CD4-positive, alpha-beta T cell treated with Interleukin-6 for 4 hours (primary cell): ENCODE measurements at regions not wholly inside any gene's neighbourhood (a gene's known extent, or its start where the extent isn't known, plus 50 kb on each side); places are given as distances from the start of the nearest gene placed in this dataset.

Experiments used
- DNase-seq: peaks from one replicate; pipeline ENCODE4 v3.0.0-alpha.2; 2020; ENCODE audit warnings: mixed read lengths

- DNase-seq = no peak
These were observed 338.3 kb upstream of the IGFBP7 start for GRCh38 chr4:57448452-57448851.

GRCh38 chr4:57446266-57446665 is 336.1 kb upstream of the IGFBP7 start:
- no peak for DNase-seq

GRCh38 chr4:57445686-57446085 is 335.5 kb upstream of the IGFBP7 start:
- DNase-seq = no peak

GRCh38 chr4:57444671-57445070 is 334.5 kb upstream of the IGFBP7 start:
- DNase-seq = no peak

GRCh38 chr4:57443787-57444186 is 333.6 kb upstream of the IGFBP7 start:
- DNase-seq = no peak

GRCh38 chr4:57443308-57443707 is 333.1 kb upstream of the IGFBP7 start:
- DNase-seq = no peak

- DNase-seq = no peak
These were observed 332.7 kb upstream of the IGFBP7 start for GRCh38 chr4:57442831-57443291.

- no peak for DNase-seq
These were observed 332.1 kb upstream of the IGFBP7 start for GRCh38 chr4:57442241-57442640.

GRCh38 chr4:57437649-57438048 is 327.5 kb upstream of the IGFBP7 start:
- DNase-seq = no peak

GRCh38 chr4:57435300-57435699 is 325.1 kb upstream of the IGFBP7 start:
- DNase-seq = no peak

GRCh38 chr4:57430726-57431125 is 320.5 kb upstream of the IGFBP7 start:
- DNase-seq = no peak

GRCh38 chr4:57426779-57427395 is 316.7 kb upstream of the IGFBP7 start:
- no peak for DNase-seq

GRCh38 chr4:57425610-57426009 is 315.4 kb upstream of the IGFBP7 start:
- no peak for DNase-seq

GRCh38 chr4:57424232-57424897 is 314.2 kb upstream of the IGFBP7 start:
- DNase-seq = no peak

GRCh38 chr4:57418133-57418532 is 307.9 kb upstream of the IGFBP7 start:
- DNase-seq = no peak

- DNase-seq = no peak
These were observed 302.3 kb upstream of the IGFBP7 start for GRCh38 chr4:57412259-57413054.

- DNase-seq = no peak
These were observed 300.3 kb upstream of the IGFBP7 start for GRCh38 chr4:57410331-57411052.

- DNase-seq = no peak
These were observed 295.2 kb upstream of the IGFBP7 start for GRCh38 chr4:57405359-57405758.

- no peak for DNase-seq
These were observed 294.3 kb upstream of the IGFBP7 start for GRCh38 chr4:57404483-57404882.

- no peak for DNase-seq
These were observed 293.4 kb upstream of the IGFBP7 start for GRCh38 chr4:57403591-57403990.

- DNase-seq = no peak
These were observed 291.4 kb upstream of the IGFBP7 start for GRCh38 chr4:57401586-57401985.

GRCh38 chr4:57378766-57379165 is 268.6 kb upstream of the IGFBP7 start:
- DNase-seq = no peak
